SHP77 (cell line): ENCODE measurements at regions not wholly inside any gene's neighbourhood (a gene's known extent, or its start where the extent isn't known, plus 50 kb on each side); places are given as distances from the start of the nearest gene placed in this dataset.

Experiments
- DNase-seq, 2 experiments: peaks; one replicate each; lab custom pipeline; 2025; lab: John Stamatoyannopoulos, UW

GRCh38 chr16:65309354-65309753 is 187.5 kb upstream of the CDH11 start:
- DNase-seq, result no peak

DNA sequence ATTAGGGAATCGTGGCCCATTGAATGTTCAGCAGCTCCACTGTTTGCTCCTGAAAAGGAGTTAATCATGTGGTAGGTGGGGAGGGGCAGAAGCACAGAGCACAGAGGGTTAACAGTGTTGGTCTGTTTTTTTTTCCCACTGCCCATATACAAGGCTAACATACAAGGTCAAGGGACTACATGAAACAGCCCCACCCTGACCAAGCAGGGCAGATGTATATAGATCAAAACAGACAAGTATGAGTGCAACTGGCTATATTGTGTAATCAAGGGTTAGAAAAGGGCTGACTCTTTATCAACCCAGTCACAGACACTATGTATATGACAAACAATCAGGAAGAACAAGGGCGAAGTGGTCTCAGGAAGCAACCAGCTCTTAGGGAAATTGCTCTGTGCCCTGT is 186.6 kb upstream of the CDH11 start:
- no peak for DNase-seq

- DNase-seq, result no peak
Measured at GRCh38 chr16:65307286-65307685, 185.4 kb upstream of the CDH11 start.

DNA sequence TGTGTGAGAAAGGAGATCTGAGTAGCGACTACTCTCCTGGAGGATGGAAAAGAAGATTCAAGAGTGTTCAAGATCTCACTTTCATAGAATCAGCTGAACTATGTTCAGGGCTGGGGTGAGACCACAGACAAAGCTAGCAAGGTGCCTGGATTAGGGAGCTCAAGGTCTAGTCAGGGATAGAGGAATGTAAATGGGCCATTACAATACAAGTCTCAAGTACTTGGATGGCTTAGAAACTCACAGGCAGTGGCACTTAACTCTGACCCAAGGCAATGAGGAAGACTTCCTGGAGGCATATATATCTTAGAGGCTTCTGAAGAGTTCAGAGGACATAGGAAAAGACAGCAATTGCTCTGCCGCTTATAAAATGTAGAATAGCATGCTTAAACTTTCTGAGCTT is 184.9 kb upstream of the CDH11 start:
- no peak for DNase-seq

DNA sequence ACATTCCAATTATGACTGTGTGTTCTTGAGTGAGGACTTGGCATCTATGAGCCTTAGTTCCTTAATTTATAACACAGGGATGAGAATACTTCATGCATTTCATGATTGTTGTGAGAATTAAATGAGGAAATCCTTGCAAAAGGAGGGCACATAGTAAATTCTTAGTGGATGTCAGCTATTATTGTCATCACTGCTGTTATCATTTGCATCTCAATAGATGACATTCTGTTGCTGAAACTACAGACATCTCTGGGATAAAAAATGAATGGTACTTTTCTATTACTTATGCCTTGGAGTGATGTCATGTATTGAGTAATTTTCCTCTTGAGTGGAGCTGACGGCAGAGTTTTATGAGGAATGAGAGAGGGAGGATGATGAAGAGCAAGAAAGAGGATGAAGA is 184.4 kb upstream of the CDH11 start:
- DNase-seq, result no peak

DNA sequence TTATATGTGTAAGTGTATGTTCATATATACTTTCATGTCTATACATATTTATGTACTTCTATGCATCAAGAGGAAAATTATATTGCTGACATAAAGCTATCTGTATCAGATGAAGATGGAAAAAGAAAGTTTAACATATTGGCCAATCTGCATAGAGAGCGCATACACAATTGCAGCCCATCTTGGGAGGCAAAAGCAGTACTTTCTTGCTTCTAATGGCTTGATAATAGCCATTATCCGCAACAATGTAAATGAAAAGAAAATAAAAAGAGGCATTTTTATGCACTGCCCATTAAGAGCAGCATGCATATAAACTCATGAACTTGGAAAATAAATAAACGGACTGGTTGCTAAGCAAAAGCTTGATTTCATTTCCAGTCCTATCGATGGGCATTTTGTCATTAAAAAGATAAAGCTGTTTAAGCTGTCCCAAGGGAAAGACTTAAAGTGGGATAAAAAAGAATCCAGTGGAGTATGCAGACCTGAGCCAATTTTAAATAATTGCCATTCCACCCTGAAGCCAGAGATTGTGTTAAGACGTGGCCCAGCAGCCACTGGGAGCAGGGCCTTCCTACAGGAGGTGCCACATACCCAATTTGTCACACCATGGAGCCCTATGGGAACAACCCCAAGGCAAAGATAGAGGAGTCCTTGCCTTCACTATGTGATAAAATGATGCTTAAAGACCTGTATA is 183.6 kb upstream of the CDH11 start:
- no peak for DNase-seq

- no peak for DNase-seq
Measured at GRCh38 chr16:65301029-65301428, 179.2 kb upstream of the CDH11 start.

GRCh38 chr16:65297453-65297852 is 175.6 kb upstream of the CDH11 start:
- DNase-seq, result no peak

- DNase-seq, result no peak
Measured at GRCh38 chr16:65295527-65295926, 173.7 kb upstream of the CDH11 start.

GRCh38 chr16:65294708-65295107 is 172.8 kb upstream of the CDH11 start:
- no peak for DNase-seq

- no peak for DNase-seq
Measured at GRCh38 chr16:65294165-65294564, 172.3 kb upstream of the CDH11 start.

DNA sequence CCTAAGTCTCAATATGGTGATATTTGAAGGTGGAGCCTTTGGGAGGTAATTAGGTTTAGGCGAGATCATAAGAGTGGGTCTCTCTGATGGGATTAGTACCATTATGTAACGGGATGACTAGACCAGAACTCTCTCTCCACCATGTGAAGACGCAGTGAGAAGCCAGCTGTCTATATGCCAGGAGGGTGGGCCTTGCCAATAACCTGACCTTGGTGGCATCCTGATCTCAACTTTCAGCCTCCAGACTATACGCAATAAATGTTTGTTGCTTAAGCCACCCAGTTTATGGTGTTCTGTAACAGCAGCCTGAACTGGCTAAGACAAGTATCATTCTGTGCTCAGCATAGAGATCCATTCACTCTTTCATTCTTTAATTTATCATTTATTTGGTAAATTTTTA is 167.2 kb upstream of the CDH11 start:
- DNase-seq, result no peak

DNA sequence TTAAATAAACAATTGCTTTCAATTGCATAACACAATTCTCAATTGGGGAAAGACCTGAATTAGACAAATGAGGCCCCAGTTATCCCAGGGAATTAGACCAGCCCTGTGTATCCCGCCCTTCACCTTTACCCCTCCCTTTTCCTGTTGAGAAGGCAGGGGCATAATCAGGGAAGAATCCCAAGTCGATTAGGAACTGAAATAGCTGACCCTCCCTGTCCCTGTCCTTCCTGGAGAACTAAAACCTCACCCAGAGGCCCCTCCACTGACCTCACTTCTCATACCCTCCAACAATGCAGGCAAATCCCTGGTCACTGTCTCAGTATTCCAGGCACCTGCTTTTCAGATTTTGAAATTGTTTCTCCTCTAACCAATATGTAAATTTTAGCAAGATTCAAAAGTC is 165.4 kb upstream of the CDH11 start:
- DNase-seq, result no peak

DNA sequence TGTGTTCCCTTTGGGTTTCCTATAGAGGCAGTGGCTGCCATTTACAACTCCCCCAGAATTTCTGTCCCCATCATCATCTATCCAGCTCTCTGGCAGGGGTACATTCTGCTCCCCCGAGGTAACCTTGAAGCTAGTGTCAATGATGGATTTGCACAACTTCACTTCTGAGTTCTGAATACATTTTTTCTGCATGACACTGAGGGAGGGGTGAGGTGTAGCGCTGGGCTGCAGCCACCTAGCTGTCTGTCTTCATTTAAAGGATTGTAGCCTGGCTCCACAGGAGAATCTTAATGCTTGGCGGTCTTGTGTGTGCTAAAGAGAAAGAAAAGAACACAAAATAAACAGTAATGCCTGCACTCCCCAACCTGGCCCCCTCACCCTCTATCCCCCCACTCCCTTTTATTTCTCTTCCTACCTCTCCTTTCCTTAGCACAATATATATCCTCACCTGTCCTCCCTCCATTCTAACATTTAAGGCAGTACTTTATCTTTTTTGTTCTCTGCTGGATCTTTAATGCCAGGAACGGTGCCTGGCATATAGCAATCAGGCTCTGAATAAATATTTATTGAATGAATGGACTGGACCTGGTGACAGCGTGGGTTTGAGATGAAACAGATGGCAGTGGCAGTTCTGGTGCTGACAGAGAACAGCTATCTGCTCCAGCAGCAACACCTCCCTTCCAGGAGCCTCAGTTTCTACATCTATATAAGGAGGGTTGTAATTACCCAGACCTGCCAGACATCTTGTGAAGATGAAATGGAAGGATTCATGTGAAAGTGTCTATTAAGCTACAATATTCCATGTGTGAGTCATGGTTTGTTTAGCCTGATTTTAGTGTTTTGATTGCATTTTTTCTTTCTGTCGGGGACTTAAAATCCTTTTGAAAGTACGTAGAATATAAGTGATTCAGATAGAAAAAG is 163.5 kb upstream of the CDH11 start:
- no peak for DNase-seq

DNA sequence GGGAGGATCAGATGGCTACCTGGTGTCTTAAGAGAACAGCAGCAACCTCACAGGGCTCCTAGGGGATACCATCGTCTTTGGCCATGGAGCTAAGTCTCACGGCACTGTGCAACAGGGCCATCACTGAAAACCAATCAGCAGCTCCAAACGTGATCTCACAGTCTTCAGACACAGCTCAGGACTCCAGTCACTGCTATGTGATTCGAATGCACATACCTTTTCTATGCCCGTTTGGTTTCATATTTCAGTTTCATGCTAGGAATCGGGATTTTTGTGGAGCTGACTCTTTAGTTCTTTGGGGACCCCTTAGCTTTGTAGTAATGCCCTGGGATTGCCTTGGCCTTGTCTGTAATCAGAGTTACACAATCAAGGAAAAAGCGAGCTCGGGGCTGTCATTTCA is 162.8 kb upstream of the CDH11 start:
- DNase-seq, result no peak

- no peak for DNase-seq
Measured at GRCh38 chr16:65283181-65283651, 161.4 kb upstream of the CDH11 start.

- no peak for DNase-seq
Measured at GRCh38 chr16:65281586-65281985, 159.7 kb upstream of the CDH11 start.

DNA sequence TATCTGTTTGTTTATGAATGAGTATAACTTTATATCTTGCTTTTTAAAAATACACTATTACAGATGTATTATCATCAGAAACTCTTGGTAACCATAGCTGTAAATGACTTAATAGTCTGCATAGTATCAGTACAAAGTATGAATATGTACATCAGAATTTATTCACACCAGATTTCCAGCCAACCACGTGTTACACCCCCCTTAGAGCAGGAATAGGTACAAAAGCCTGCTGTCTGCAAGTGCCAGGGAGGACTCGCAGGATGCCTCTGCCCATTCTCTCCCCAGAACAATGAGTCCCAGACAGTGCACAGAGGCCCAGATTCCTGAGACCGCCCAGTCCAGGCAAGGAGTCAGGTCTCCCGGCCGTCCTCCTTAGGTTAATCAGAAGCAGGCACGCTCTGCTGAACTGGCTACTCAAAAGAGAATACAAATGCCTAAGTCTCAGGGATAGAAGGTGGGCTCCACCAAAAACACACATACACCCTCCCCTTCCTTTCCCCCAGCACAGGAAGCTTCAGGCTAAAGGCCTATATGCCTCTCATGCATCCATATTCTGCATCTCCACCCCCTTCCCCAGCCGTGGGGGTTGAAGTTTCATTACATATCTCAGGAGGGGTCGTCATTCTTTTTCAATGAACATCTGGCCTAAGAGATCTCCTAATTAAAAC is 159.1 kb upstream of the CDH11 start:
- no peak for DNase-seq

DNA sequence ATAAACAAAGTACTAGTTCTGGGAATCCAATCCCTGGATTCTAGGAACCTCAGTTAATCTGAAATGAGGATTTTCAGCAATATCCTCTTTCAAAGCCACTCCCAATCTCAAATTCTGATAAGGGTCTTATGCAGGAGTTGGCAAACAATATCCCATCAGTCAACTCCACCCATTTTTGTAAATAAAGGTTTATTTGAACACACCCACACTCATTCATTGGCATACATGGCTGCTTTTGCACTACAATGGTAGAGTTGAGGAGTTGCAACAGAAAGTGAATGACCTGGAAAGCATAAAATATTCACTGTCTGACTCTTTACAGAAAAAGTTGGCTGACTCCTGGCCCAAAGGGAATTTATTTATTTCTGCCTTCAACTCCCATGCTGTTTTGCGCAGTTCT is 157.7 kb upstream of the CDH11 start:
- DNase-seq, result no peak

- DNase-seq, result no peak
Measured at GRCh38 chr16:65278874-65279273, 157.0 kb upstream of the CDH11 start.

DNA sequence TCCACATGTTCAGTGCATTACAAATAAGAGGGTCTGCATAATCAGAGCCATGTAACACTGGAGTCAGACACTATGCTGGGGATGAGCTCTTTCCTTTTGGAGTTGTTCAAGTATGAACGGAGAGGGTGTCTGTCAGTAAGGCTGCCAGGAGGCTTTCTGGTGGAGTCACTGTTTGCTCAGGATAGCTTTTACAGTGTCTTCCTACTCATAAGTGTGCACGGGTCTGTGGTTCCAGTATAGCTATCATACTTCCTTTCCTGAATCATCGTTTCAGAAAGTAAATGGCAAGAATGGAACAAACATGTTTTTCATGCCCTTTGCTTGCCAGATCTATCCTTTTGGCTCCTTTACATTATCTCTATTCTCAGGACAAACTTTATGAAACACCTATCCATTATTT is 152.7 kb upstream of the CDH11 start:
- no peak for DNase-seq

- DNase-seq, result no peak
Measured at GRCh38 chr16:65272699-65273414, 151.0 kb upstream of the CDH11 start.
